Activated CD8-positive, alpha-beta T cell treated with anti-CD3 and anti-CD28 coated beads for 36 hours (primary cell): ENCODE measurements at regions not wholly inside any gene's neighbourhood (a gene's known extent, or its start where the extent isn't known, plus 50 kb on each side); places are given as distances from the start of the nearest gene placed in this dataset.

Source experiments
- ATAC-seq: fragments of 200-7000 bp; cut with Tn5 transposase; one replicate; pipeline ENCODE4 v1.10.0; 2021; ENCODE audit warnings: mild to moderate bottlenecking, moderate library complexity
- CTCF ChIA-PET: fragments of 350-600 bp; sonication (Branson Sonifier 250); formaldehyde crosslinking; loops from one replicate; lab custom pipeline; 2021; ENCODE audit warnings: antibody characterized with exemption; lab: Charles Lee
- POLR2A ChIA-PET: fragments of 350-600 bp; sonication (Branson Sonifier 250); formaldehyde crosslinking; loops from one replicate; lab custom pipeline; 2021; ENCODE audit warnings: antibody characterized with exemption; lab: Charles Lee
- DNase-seq: peaks from one replicate; pipeline ENCODE4 v3.0.0-alpha.2; 2020
- H3K27ac Mint-ChIP-seq: one replicate; pipeline ENCODE4 v1.8.0; 2021; ENCODE audit warnings: mild to moderate bottlenecking, mixed read lengths
- H3K27me3 Mint-ChIP-seq: one replicate; pipeline ENCODE4 v1.8.0; 2021; ENCODE audit warnings: mixed read lengths
- H3K36me3 Mint-ChIP-seq: one replicate; pipeline ENCODE4 v1.8.0; 2021; ENCODE audit warnings: low read depth, mixed read lengths
- H3K4me1 Mint-ChIP-seq: one replicate; pipeline ENCODE4 v1.8.0; 2021; ENCODE audit warnings: low read depth, mixed read lengths
- H3K4me3 Mint-ChIP-seq: one replicate; pipeline ENCODE4 v1.8.0; 2021; ENCODE audit warnings: mild to moderate bottlenecking, moderate library complexity, mixed read lengths
- H3K9me3 Mint-ChIP-seq: one replicate; pipeline ENCODE4 v1.8.0; 2021; ENCODE audit warnings: mixed read lengths
- CTCF ChIP-seq: fragments of 200-600 bp; IDR thresholded peaks from one replicate; pipeline ENCODE4 v1.8.0; 2022; ENCODE audit warnings: antibody characterized with exemption, mild to moderate bottlenecking
- intact Hi-C: fragments of 100-400 bp; cut with micrococcal nuclease; formaldehyde crosslinking; loops from one replicate; pipeline ENCODE4 v1.10.0; 2022

GRCh38 chr13:66021846-66022245, 1208.3 kb downstream of the PCDH9 start:
- no peak overlapping the region for H3K27ac Mint-ChIP-seq
- no peak for ATAC-seq

GRCh38 chr13:66014771-66015170, 1215.4 kb downstream of the PCDH9 start:
- H3K36me3 Mint-ChIP-seq: no peaks in the 10 kb centered on the region
- CTCF ChIA-PET: no interaction called here
- POLR2A ChIA-PET: no interaction called here
- no peak overlapping the region for H3K4me3 Mint-ChIP-seq
- no peak for DNase-seq
- no peaks in the 10 kb centered on the region for H3K4me1 Mint-ChIP-seq
- intact Hi-C loops: no loop called here
- no peak for TF ChIP-seq CTCF
- no peak overlapping the region for H3K27ac Mint-ChIP-seq
- H3K9me3 Mint-ChIP-seq: peaks cover 10% of the 10 kb centered on the region
- no peak for ATAC-seq
- no peaks in the 10 kb centered on the region for H3K27me3 Mint-ChIP-seq

More at GRCh38 chr13:66021846-66022245, 1208.3 kb downstream of the PCDH9 start:
- no peak overlapping the region for H3K4me3 Mint-ChIP-seq
- H3K36me3 Mint-ChIP-seq: no peaks in the 10 kb centered on the region
- DNase-seq: no peak
- intact Hi-C loops: no loop called here
- no peaks in the 10 kb centered on the region for H3K27me3 Mint-ChIP-seq
- ChIA-PET POLR2A (no interaction called here), CTCF (interaction anchor here (0.6 kb wide), 1 partner anchor 1153 kb away, joined by 3 read pairs; no protein-coding TSS in a partner anchor)
- no peaks in the 10 kb centered on the region for H3K4me1 Mint-ChIP-seq
- H3K9me3 Mint-ChIP-seq: no peaks in the 10 kb centered on the region
- no peak for TF ChIP-seq CTCF

GRCh38 chr13:66009241-66009640, 1220.9 kb downstream of the PCDH9 start:
- TF ChIP-seq CTCF: no peak

GRCh38 chr13:66003558-66003957, 1226.6 kb downstream of the PCDH9 start:
- no peak for TF ChIP-seq CTCF
- no peak overlapping the region for H3K4me3 Mint-ChIP-seq
- intact Hi-C loops: no loop called here
- ATAC-seq: no peak
- H3K9me3 Mint-ChIP-seq: peaks cover 9% of the 10 kb centered on the region
- no peaks in the 10 kb centered on the region for H3K4me1 Mint-ChIP-seq
- CTCF ChIA-PET: no interaction called here
- H3K27me3 Mint-ChIP-seq: no peaks in the 10 kb centered on the region
- no peak overlapping the region for H3K27ac Mint-ChIP-seq
- POLR2A ChIA-PET: no interaction called here
- no peak for DNase-seq
- H3K36me3 Mint-ChIP-seq: no peaks in the 10 kb centered on the region

More at GRCh38 chr13:66009241-66009640, 1220.9 kb downstream of the PCDH9 start:
- H3K27me3 Mint-ChIP-seq: no peaks in the 10 kb centered on the region
- ChIA-PET POLR2A (no interaction called here), CTCF (no interaction called here)
- H3K27ac Mint-ChIP-seq: no peak overlapping the region
- H3K9me3 Mint-ChIP-seq: peaks cover 5% of the 10 kb centered on the region
- H3K36me3 Mint-ChIP-seq: no peaks in the 10 kb centered on the region
- intact Hi-C loops: no loop called here
- DNase-seq (no peak), ATAC-seq (no peak)
- H3K4me1 Mint-ChIP-seq: no peaks in the 10 kb centered on the region
- H3K4me3 Mint-ChIP-seq: no peak overlapping the region

GRCh38 chr13:66001140-66001539, 1229.0 kb downstream of the PCDH9 start:
- TF ChIP-seq CTCF: no peak
- CTCF ChIA-PET: no interaction called here
- Mint-ChIP-seq H3K9me3 (peaks cover 9% of the 10 kb centered on the region), H3K27me3 (no peaks in the 10 kb centered on the region), H3K4me3 (no peak overlapping the region), H3K27ac (no peak overlapping the region), H3K36me3 (no peaks in the 10 kb centered on the region), H3K4me1 (no peaks in the 10 kb centered on the region)
- DNase-seq (no peak), ATAC-seq (no peak)
- intact Hi-C loops: no loop called here
- POLR2A ChIA-PET: no interaction called here
